Transverse colon (tissue), 4 donors: ENCODE measurements at regions not wholly inside any gene's neighbourhood (a gene's known extent, or its start where the extent isn't known, plus 50 kb on each side); places are given as distances from the start of the nearest gene placed in this dataset.

Experiments used
- CTCF ChIP-seq, 5 experiments: fragments of 200-600 bp in 3 of 5; fragments of 450-650 bp in 2 of 5; sonication (generic) in 3 of 5; IDR thresholded peaks; 1 replicate in 2 of 5; 2 replicates in 3 of 5; pipeline ENCODE4 v1.5.1; 2016 to 2017; ENCODE audit warnings: antibody characterized with exemption in 5 of 5, inconsistent platforms in 3 of 5, mild to moderate bottlenecking in 2 of 5, moderate library complexity in 1 of 5
- POLR2A ChIP-seq: fragments of 450-650 bp; IDR thresholded peaks from one replicate; pipeline ENCODE4 v1.6.1; 2016; ENCODE audit warnings: antibody characterized with exemption, mild to moderate bottlenecking, moderate library complexity
- POLR2AphosphoS5 ChIP-seq, 3 donors: sonication (generic); formaldehyde crosslinking; IDR thresholded peaks; one replicate each; pipeline ENCODE4 v1.6.1; 2016; ENCODE audit warnings: antibody characterized with exemption in 3 of 3

GRCh38 chr20:60963146-60963545, 288.9 kb upstream of the CDH4 start:
- no peak for TF ChIP-seq CTCF (IDR thresholded peaks at IDR 0.05)
- TF ChIP-seq POLR2A, result no peak
- TF ChIP-seq POLR2AphosphoS5 (IDR thresholded peaks at IDR 0.05), result no peak
